Esophagus (tissue), 2 donors: ENCODE measurements at regions not wholly inside any gene's neighbourhood (a gene's known extent, or its start where the extent isn't known, plus 50 kb on each side); places are given as distances from the start of the nearest gene placed in this dataset.

Source experiments
- H3K27ac ChIP-seq, 2 donors: one replicate each; pipeline ENCODE4 v1.5.1; 2013; ENCODE audit warnings: low read depth in 2 of 2, mild to moderate bottlenecking in 2 of 2, inconsistent platforms in 1 of 2, low read length in 1 of 2, moderate library complexity in 1 of 2
- H3K27me3 ChIP-seq, 2 donors: one replicate each; pipeline ENCODE4 v1.6.1; 2013; ENCODE audit warnings: low read length in 2 of 2, control low read depth in 1 of 2, mild to moderate bottlenecking in 1 of 2; ENCODE audit not compliant: insufficient read depth in 2 of 2, control insufficient read depth in 1 of 2
- H3K36me3 ChIP-seq, 2 donors: one replicate each; pipeline ENCODE4 v1.6.1; 2013; ENCODE audit warnings: low read length in 1 of 2; ENCODE audit not compliant: control insufficient read depth in 2 of 2, insufficient read depth in 2 of 2
- H3K4me1 ChIP-seq, 2 donors: one replicate each; pipeline ENCODE4 v1.6.1; 2013; ENCODE audit warnings: low read length in 1 of 2; ENCODE audit not compliant: control insufficient read depth in 2 of 2, insufficient read depth in 2 of 2
- H3K4me3 ChIP-seq, 2 donors: one replicate each; pipeline ENCODE4 v1.5.1; 2013; ENCODE audit warnings: low read length in 2 of 2, mild to moderate bottlenecking in 2 of 2, low read depth in 1 of 2, moderate library complexity in 1 of 2
- H3K9me3 ChIP-seq, 2 donors: one replicate each; pipeline ENCODE4 v1.6.1; 2013; ENCODE audit warnings: mild to moderate bottlenecking in 2 of 2, low read depth in 1 of 2, low read length in 1 of 2, moderate library complexity in 1 of 2; ENCODE audit not compliant: control insufficient read depth in 2 of 2, insufficient read depth in 1 of 2
- WGBS, 2 donors: extraction: QIAGEN DNeasy Blood & Tissue Kit; methylation state at CpG; one replicate each; pipeline ENCODE4 v1.1.7; 2013; 5-methylcytosine and 5-hydroxymethylcytosine counted together
- donor health status: healthy with polysubstance abuse.
- donor health status: Bipolar disorder and iron deficiency.

GRCh38 chr4:16992566-16993225, 94.3 kb upstream of the LDB2 start:
- whole genome bisulfite sequencing, 2 donors = 64 to 69% methylated on average over 5 of the region's 5 CpGs
- Histone ChIP-seq H3K27ac (no peak overlapping the region), H3K4me3 (no peak overlapping the region), H3K4me1 (no peaks in the 10 kb centered on the region), H3K36me3 (no peaks in the 10 kb centered on the region), H3K9me3 (no peaks in the 10 kb centered on the region), H3K27me3 (no peaks in the 10 kb centered on the region)

GRCh38 chr4:16991450-16991849, 93.0 kb upstream of the LDB2 start:
- H3K36me3 ChIP-seq = no peaks in the 10 kb centered on the region
- H3K27ac ChIP-seq = no peak overlapping the region
- no peaks in the 10 kb centered on the region for H3K9me3 ChIP-seq
- no peak overlapping the region for H3K4me3 ChIP-seq
- WGBS, 2 donors = 75 to 89% methylated on average over 5 of the region's 5 CpGs
- H3K27me3 ChIP-seq = no peaks in the 10 kb centered on the region
- H3K4me1 ChIP-seq = no peaks in the 10 kb centered on the region

- Histone ChIP-seq H3K36me3 (no peaks in the 10 kb centered on the region), H3K4me3 (no peak overlapping the region), H3K27me3 (no peaks in the 10 kb centered on the region), H3K9me3 (no peaks in the 10 kb centered on the region), H3K27ac (no peak overlapping the region), H3K4me1 (no peaks in the 10 kb centered on the region)
- WGBS, 2 donors = 58 to 85% methylated on average over 1 of the region's 1 CpG
Measured at GRCh38 chr4:16989371-16989770, 90.9 kb upstream of the LDB2 start.

- 87 to 93% methylated on average over 2 of the region's 2 CpGs for WGBS, 2 donors
- no peaks in the 10 kb centered on the region for H3K4me1 ChIP-seq
- H3K9me3 ChIP-seq = no peaks in the 10 kb centered on the region
Measured at GRCh38 chr4:16988814-16989213, 90.4 kb upstream of the LDB2 start.

GRCh38 chr4:16977081-16977480, 78.6 kb upstream of the LDB2 start:
- Histone ChIP-seq H3K4me3 (no peak overlapping the region), H3K4me1 (no peaks in the 10 kb centered on the region), H3K9me3 (no peaks in the 10 kb centered on the region), H3K36me3 (no peaks in the 10 kb centered on the region), H3K27me3 (no peaks in the 10 kb centered on the region), H3K27ac (no peak overlapping the region)

More at GRCh38 chr4:16988814-16989213, 90.4 kb upstream of the LDB2 start:
- H3K27me3 ChIP-seq = no peaks in the 10 kb centered on the region
- no peaks in the 10 kb centered on the region for H3K36me3 ChIP-seq
- no peak overlapping the region for H3K27ac ChIP-seq
- no peak overlapping the region for H3K4me3 ChIP-seq

GRCh38 chr4:16969696-16970135, 71.3 kb upstream of the LDB2 start:
- H3K9me3 ChIP-seq = no peaks in the 10 kb centered on the region
- no peaks in the 10 kb centered on the region for H3K27me3 ChIP-seq
- WGBS, 2 donors = 32 to 36% methylated on average over 8 of the region's 8 CpGs
- no peaks in the 10 kb centered on the region for H3K36me3 ChIP-seq
- H3K27ac ChIP-seq = peak overlapping the region; percentile 64 to 88
- H3K4me3 ChIP-seq = no peak overlapping the region
- H3K4me1 ChIP-seq = peaks cover 3 to 4% of the 10 kb centered on the region in 2 donors

- Histone ChIP-seq H3K4me1 (peaks cover 3 to 4% of the 10 kb centered on the region in 2 donors), H3K4me3 (no peak overlapping the region), H3K27me3 (no peaks in the 10 kb centered on the region), H3K27ac (peak overlapping the region in 1 of 2 donors; percentile 64), H3K36me3 (no peaks in the 10 kb centered on the region), H3K9me3 (no peaks in the 10 kb centered on the region)
- WGBS, 2 donors = 22 to 33% methylated on average over 5 of the region's 5 CpGs
Measured at GRCh38 chr4:16967722-16968121, 69.3 kb upstream of the LDB2 start.

- 83 to 86% methylated on average over 1 of the region's 1 CpG for WGBS, 2 donors
- H3K9me3 ChIP-seq = no peaks in the 10 kb centered on the region
- H3K27ac ChIP-seq = no peak overlapping the region
- H3K4me1 ChIP-seq = no peaks in the 10 kb centered on the region
- no peaks in the 10 kb centered on the region for H3K27me3 ChIP-seq
- H3K4me3 ChIP-seq = no peak overlapping the region
- H3K36me3 ChIP-seq = no peaks in the 10 kb centered on the region
Measured at GRCh38 chr4:16959305-16959704, 60.9 kb upstream of the LDB2 start.

GRCh38 chr4:16952896-16953630, 54.6 kb upstream of the LDB2 start:
- 12 to 13% methylated on average over 1 of the region's 1 CpG for WGBS, 2 donors
- Histone ChIP-seq H3K27me3 (no peaks in the 10 kb centered on the region), H3K9me3 (peaks cover 0 to 2% of the 10 kb centered on the region in 2 donors), H3K4me3 (peak overlapping the region in 1 of 2 donors; percentile 33), H3K27ac (peak overlapping the region; percentile 49 to 76), H3K4me1 (no peaks in the 10 kb centered on the region), H3K36me3 (no peaks in the 10 kb centered on the region)

GRCh38 chr4:16952462-16952871, 54.0 kb upstream of the LDB2 start:
- no peaks in the 10 kb centered on the region for H3K36me3 ChIP-seq
- H3K27ac ChIP-seq = peak overlapping the region; percentile 49 to 76
- no peaks in the 10 kb centered on the region for H3K4me1 ChIP-seq
- peaks cover 0 to 2% of the 10 kb centered on the region in 2 donors for H3K9me3 ChIP-seq
- H3K27me3 ChIP-seq = no peaks in the 10 kb centered on the region
- peak overlapping the region in 1 of 2 donors; percentile 33 for H3K4me3 ChIP-seq
- 11 to 20% methylated on average over 8 of the region's 8 CpGs for WGBS, 2 donors
